ENCODE measurements at regions not wholly inside any gene's neighbourhood (a gene's known extent, or its start where the extent isn't known, plus 50 kb on each side); places are given as distances from the start of the nearest gene placed in this dataset.

DNA sequence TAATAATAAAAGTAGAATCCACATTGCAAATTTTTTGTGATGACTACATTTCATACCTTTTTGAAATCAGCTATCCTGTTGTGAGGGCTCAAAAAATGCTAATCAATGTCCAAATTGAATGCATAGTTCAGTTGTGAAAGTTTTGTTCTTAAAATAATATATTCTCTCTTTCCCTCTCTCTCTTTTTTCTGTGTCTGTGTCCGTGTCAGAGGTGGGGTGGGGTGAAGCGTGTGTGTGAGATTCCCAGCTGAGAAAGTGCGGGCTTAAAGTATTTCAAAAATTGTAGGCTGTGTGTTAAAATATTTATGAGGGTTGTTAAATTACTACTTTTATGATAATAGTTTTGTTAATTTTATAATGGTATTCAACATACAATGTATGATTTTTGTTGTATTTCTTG lies 388.0 kb upstream of the LRRTM4 start:
- TF ChIP-seq, protein P1, sequence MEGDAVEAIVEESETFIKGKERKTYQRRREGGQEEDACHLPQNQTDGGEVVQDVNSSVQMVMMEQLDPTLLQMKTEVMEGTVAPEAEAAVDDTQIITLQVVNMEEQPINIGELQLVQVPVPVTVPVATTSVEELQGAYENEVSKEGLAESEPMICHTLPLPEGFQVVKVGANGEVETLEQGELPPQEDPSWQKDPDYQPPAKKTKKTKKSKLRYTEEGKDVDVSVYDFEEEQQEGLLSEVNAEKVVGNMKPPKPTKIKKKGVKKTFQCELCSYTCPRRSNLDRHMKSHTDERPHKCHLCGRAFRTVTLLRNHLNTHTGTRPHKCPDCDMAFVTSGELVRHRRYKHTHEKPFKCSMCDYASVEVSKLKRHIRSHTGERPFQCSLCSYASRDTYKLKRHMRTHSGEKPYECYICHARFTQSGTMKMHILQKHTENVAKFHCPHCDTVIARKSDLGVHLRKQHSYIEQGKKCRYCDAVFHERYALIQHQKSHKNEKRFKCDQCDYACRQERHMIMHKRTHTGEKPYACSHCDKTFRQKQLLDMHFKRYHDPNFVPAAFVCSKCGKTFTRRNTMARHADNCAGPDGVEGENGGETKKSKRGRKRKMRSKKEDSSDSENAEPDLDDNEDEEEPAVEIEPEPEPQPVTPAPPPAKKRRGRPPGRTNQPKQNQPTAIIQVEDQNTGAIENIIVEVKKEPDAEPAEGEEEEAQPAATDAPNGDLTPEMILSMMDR (conservative IDR thresholded peaks at IDR 0.05; ENCODE audit: low read length) = no peak
- no peak for TF ChIP-seq EZH2phosphoT487 (IDR thresholded peaks at IDR 0.05; ENCODE audit: borderline replicate concordance)

All from Loucy (cell line).